Fibroblast of mammary gland (primary cell): ENCODE measurements at regions not wholly inside any gene's neighbourhood (a gene's known extent, or its start where the extent isn't known, plus 50 kb on each side); places are given as distances from the start of the nearest gene placed in this dataset.

Experiments used
- DNase-seq: peaks from one replicate; pipeline ENCODE4 v3.0.0-alpha.2; 2010; ENCODE audit warnings: low read depth
- H3K4me3 ChIP-seq: 2 replicates; pipeline ENCODE4 v1.5.1; 2011; ENCODE audit warnings: low read depth, mild to moderate bottlenecking, low read length, moderate library complexity; ENCODE audit not compliant: control insufficient read depth
- TF ChIP-seq, protein P1 (sequence below): conservative IDR thresholded peaks from 2 replicates; pipeline ENCODE4 v1.5.1; 2011; ENCODE audit warnings: low read depth, low read length, inconsistent platforms; ENCODE audit not compliant: control insufficient read depth, insufficient read depth

DNA sequence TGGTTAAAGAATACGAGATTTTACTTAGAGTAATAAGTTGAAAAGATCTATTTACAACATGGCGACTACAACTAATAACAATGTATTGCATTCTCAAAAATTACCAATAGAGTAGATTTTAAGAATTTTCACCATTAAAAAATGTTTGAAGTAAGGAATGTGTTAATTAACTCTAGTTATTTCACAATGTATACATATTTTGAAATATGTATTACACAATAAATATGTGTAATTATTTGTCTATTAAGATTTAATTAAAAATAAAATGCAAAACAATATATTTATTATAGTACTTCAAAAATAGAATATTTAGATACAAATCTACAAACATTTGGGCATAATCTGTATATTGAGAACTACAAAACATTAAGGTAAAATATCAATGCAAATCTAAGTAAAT is 1326.3 kb upstream of the CDH6 start:
- DNase-seq = no peak

DNA sequence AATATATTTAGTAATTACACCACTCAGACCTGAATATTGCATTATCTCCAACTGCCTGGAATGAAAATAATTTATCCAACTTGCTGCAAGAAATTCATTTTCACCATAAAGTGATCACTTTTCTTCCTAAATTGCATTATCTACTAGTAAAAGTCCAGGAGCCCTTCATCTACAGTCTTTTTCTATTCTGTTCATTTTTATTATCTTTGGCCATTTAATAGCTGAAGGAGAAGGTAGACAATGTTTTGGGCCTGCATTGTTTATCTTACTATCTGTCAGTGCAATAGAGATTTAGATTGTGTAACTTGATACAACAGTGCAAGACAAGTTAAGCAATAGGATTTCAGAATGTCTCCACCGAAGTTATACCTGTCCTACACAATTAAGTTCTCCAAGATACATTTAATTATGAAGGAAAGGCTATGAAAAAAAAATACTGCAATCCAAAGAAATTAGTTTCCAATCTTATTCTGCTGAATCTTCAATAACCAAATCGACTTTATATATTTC is 1339.7 kb upstream of the CDH6 start:
- no peak for DNase-seq
- no peak overlapping the region for H3K4me3 ChIP-seq
- TF ChIP-seq, protein P1, sequence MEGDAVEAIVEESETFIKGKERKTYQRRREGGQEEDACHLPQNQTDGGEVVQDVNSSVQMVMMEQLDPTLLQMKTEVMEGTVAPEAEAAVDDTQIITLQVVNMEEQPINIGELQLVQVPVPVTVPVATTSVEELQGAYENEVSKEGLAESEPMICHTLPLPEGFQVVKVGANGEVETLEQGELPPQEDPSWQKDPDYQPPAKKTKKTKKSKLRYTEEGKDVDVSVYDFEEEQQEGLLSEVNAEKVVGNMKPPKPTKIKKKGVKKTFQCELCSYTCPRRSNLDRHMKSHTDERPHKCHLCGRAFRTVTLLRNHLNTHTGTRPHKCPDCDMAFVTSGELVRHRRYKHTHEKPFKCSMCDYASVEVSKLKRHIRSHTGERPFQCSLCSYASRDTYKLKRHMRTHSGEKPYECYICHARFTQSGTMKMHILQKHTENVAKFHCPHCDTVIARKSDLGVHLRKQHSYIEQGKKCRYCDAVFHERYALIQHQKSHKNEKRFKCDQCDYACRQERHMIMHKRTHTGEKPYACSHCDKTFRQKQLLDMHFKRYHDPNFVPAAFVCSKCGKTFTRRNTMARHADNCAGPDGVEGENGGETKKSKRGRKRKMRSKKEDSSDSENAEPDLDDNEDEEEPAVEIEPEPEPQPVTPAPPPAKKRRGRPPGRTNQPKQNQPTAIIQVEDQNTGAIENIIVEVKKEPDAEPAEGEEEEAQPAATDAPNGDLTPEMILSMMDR = no peak

More for the DNA sequence above, 1326.3 kb upstream of the CDH6 start:
- TF ChIP-seq, protein P1 = no peak
- no peak overlapping the region for H3K4me3 ChIP-seq

DNA sequence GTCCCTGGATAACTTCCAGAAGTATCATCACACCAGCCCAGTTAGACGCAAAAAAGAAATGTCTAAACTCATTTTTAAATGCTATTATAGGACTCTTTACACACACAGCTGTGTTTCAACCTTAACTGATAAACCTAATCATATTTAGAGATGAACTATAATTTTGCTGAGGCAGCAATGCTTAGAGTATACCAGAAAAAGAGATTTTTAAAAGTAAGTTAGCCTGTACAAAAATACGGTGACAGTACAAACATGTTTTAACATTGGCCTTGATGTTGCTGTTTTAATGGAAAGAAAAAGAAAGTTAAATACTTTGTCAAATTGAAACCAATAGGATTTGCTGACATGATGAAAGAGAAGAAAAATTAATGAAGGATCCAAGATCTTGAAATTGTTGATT is 1341.2 kb upstream of the CDH6 start:
- no peak for DNase-seq
- H3K4me3 ChIP-seq = no peak overlapping the region
- TF ChIP-seq, protein P1 = no peak

DNA sequence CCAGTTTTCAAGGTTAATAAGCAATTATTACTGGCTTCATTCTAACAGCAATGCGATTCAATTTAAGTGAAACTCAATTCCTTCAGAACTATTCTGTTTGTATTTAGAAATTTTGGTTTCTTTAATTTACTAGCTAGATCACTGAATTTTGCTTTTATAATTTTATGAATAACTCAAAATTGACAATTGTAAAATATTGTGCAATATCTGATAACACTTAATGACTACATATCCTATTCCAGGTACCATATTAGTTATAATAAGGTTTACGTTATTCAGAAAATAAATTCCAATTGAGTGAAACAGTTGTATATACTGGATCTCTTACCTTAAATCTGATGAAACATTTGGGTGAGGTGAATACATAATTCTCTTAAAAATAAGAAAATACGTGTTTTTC is 1348.3 kb upstream of the CDH6 start:
- no peak for DNase-seq
- TF ChIP-seq, protein P1 = no peak
- no peak overlapping the region for H3K4me3 ChIP-seq

DNA sequence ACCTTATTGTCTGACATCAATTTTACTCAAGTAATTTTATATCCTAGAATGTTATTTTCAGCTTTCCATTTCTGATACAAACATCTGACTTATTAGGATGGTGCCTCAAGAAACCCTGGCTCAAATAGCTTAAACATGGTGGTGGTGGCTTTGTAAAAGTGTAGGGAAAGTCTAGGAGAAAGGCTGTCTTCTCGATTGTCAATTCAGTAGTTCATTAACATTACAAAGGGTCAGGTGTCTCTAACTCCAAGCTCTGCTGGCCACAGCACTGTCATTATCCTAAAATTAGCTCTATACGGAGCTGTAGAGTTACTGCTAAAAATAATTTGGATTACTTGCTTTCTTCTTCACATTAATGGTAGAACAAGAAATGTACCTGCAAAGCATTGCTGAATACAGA is 1360.1 kb upstream of the CDH6 start:
- TF ChIP-seq, protein P1 = no peak
- DNase-seq = no peak
- H3K4me3 ChIP-seq = no peak overlapping the region

DNA sequence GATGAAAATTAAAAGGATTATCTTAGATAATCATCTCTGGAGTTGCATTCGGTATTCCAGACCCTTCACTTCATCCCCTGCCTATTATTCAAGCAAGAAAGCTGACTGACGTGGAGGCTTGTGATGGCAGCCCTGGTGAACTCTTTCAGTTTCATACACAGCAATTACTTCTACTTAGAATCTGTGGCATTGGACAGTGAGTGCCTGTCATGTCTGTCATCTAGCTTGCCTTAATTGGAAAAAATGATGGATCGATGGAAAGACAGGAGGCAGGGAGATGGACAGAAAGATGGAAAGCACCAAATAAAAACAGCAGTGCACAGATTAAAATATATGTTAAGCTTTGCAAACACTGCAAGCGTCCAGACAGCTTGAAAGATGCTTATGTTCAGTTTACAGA is 1371.0 kb upstream of the CDH6 start:
- TF ChIP-seq, protein P1 = no peak
- H3K4me3 ChIP-seq = no peak overlapping the region
- DNase-seq = no peak

DNA sequence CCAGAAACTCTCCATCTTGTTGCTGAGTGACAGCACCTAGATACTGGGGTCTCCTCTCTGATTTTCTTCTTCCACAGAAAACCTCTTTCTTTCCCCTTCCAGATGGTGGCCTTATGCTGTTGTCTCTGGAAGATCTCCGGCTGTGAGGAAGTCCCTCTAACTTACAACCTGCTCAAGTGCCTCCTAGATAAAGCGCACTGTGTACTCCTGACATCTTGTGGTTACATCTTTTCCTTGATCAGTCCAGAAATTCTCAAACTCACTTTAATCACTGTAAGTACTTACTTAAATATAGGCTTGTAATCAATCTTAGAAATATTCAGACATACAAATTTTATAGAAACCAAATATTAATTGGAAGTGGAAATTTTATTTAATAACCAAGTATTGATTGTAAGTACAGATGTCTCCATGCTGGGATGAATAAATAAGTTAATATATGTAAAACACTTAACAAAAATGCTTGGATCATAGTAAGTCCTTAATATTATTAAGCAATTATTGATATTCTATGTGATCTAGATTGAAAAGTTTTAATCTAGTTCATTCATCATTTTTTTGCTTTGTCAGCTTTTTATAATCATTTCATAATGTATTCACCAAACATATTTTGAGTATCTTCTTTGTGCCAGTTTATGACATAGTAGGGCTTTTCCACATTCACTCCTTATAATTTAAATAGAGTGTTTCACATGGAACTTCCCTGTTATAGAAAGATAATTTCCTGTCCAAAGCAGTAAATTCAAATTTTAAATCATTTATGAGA is 1381.4 kb upstream of the CDH6 start:
- TF ChIP-seq, protein P1 = no peak
- no peak overlapping the region for H3K4me3 ChIP-seq
- DNase-seq = no peak
